ENCODE measurements at regions not wholly inside any gene's neighbourhood (a gene's known extent, or its start where the extent isn't known, plus 50 kb on each side); places are given as distances from the start of the nearest gene placed in this dataset.

GRCh38 chr10:78457804-78458482 is 424.3 kb downstream of the RPS24 start:
- no peaks in the 10 kb centered on the region for H3K36me3 Mint-ChIP-seq (ENCODE audit: unreplicated experiment)
- peaks cover 2% of the 10 kb centered on the region for H3K4me1 Mint-ChIP-seq (ENCODE audit: unreplicated experiment)
- no peaks in the 10 kb centered on the region for H3K9me3 Mint-ChIP-seq (ENCODE audit: unreplicated experiment)
- no peak overlapping the region for H3K4me3 Mint-ChIP-seq (ENCODE audit: unreplicated experiment)
- no peak for TF ChIP-seq CTCF (IDR thresholded peaks at IDR 0.05)
- H3K27ac Mint-ChIP-seq (ENCODE audit: unreplicated experiment) = no peak overlapping the region
- peaks cover 32% of the 10 kb centered on the region for H3K27me3 Mint-ChIP-seq (ENCODE audit: unreplicated experiment)
- DNase-seq (ENCODE audit: extremely low spot score, unreplicated experiment) = no peak

GRCh38 chr10:78458983-78459638 is 425.4 kb downstream of the RPS24 start:
- H3K4me1 Mint-ChIP-seq (ENCODE audit: unreplicated experiment) = peaks cover 2% of the 10 kb centered on the region
- H3K4me3 Mint-ChIP-seq (ENCODE audit: unreplicated experiment) = no peak overlapping the region
- TF ChIP-seq CTCF (IDR thresholded peaks at IDR 0.05) = no peak
- H3K27ac Mint-ChIP-seq (ENCODE audit: unreplicated experiment) = no peak overlapping the region
- H3K9me3 Mint-ChIP-seq (ENCODE audit: unreplicated experiment) = no peaks in the 10 kb centered on the region
- no peaks in the 10 kb centered on the region for H3K36me3 Mint-ChIP-seq (ENCODE audit: unreplicated experiment)
- H3K27me3 Mint-ChIP-seq (ENCODE audit: unreplicated experiment) = peaks cover 28% of the 10 kb centered on the region
- DNase-seq (ENCODE audit: extremely low spot score, unreplicated experiment) = no peak

- Mint-ChIP-seq H3K4me1 (ENCODE audit: unreplicated experiment) (peaks cover 2% of the 10 kb centered on the region), H3K27ac (ENCODE audit: unreplicated experiment) (no peak overlapping the region), H3K9me3 (ENCODE audit: unreplicated experiment) (no peaks in the 10 kb centered on the region), H3K4me3 (ENCODE audit: unreplicated experiment) (no peak overlapping the region), H3K27me3 (ENCODE audit: unreplicated experiment) (peaks cover 26% of the 10 kb centered on the region), H3K36me3 (ENCODE audit: unreplicated experiment) (no peaks in the 10 kb centered on the region)
- TF ChIP-seq CTCF (IDR thresholded peaks at IDR 0.05) = no peak
- no peak for DNase-seq (ENCODE audit: extremely low spot score, unreplicated experiment)
These were observed 426.0 kb downstream of the RPS24 start for GRCh38 chr10:78459639-78460037.

- Mint-ChIP-seq H3K27me3 (ENCODE audit: unreplicated experiment) (peaks cover 22% of the 10 kb centered on the region), H3K4me3 (ENCODE audit: unreplicated experiment) (no peak overlapping the region), H3K27ac (ENCODE audit: unreplicated experiment) (no peak overlapping the region), H3K9me3 (ENCODE audit: unreplicated experiment) (no peaks in the 10 kb centered on the region), H3K4me1 (ENCODE audit: unreplicated experiment) (peaks cover 2% of the 10 kb centered on the region), H3K36me3 (ENCODE audit: unreplicated experiment) (no peaks in the 10 kb centered on the region)
- TF ChIP-seq CTCF (IDR thresholded peaks at IDR 0.05) = no peak
- no peak for DNase-seq (ENCODE audit: extremely low spot score, unreplicated experiment)
These were observed 426.5 kb downstream of the RPS24 start for GRCh38 chr10:78460204-78460603.

GRCh38 chr10:78461333-78461732 is 427.7 kb downstream of the RPS24 start:
- no peak for TF ChIP-seq CTCF (IDR thresholded peaks at IDR 0.05)
- no peak overlapping the region for H3K4me3 Mint-ChIP-seq (ENCODE audit: unreplicated experiment)
- DNase-seq (ENCODE audit: extremely low spot score, unreplicated experiment) = no peak
- H3K36me3 Mint-ChIP-seq (ENCODE audit: unreplicated experiment) = no peaks in the 10 kb centered on the region
- H3K27ac Mint-ChIP-seq (ENCODE audit: unreplicated experiment) = no peak overlapping the region
- H3K9me3 Mint-ChIP-seq (ENCODE audit: unreplicated experiment) = no peaks in the 10 kb centered on the region
- peaks cover 21% of the 10 kb centered on the region for H3K27me3 Mint-ChIP-seq (ENCODE audit: unreplicated experiment)
- peaks cover 2% of the 10 kb centered on the region for H3K4me1 Mint-ChIP-seq (ENCODE audit: unreplicated experiment)
